Mesothelial cell of epicardium (in vitro differentiated cells): ENCODE measurements at regions not wholly inside any gene's neighbourhood (a gene's known extent, or its start where the extent isn't known, plus 50 kb on each side); places are given as distances from the start of the nearest gene placed in this dataset.

Experiments
- DNase-seq, 2 experiments: peaks; one replicate each; pipeline ENCODE4 v3.0.0; 2021; ENCODE audit warnings: low spot score in 2 of 2; ENCODE audit not compliant: unreplicated experiment in 2 of 2
- H3K27ac Mint-ChIP-seq: 2 replicates; pipeline ENCODE4 v1.8.0; 2021; ENCODE audit warnings: mixed read lengths
- H3K27me3 Mint-ChIP-seq: 2 replicates; pipeline ENCODE4 v1.8.0; 2021; ENCODE audit warnings: low read depth, mixed read lengths
- H3K36me3 Mint-ChIP-seq: 2 replicates; pipeline ENCODE4 v1.8.0; 2021; ENCODE audit warnings: mixed read lengths
- H3K4me1 Mint-ChIP-seq: 2 replicates; pipeline ENCODE4 v1.8.0; 2021; ENCODE audit warnings: mixed read lengths
- H3K4me3 Mint-ChIP-seq: 2 replicates; pipeline ENCODE4 v1.8.0; 2021; ENCODE audit warnings: mild to moderate bottlenecking, moderate library complexity, mixed read lengths
- H3K9me3 Mint-ChIP-seq: 2 replicates; pipeline ENCODE4 v1.8.0; 2021; ENCODE audit warnings: mixed read lengths
- TF ChIP-seq, protein P1 (sequence below): fragments of 200-600 bp; sonication (generic); IDR thresholded peaks from one replicate; pipeline ENCODE4 v1.5.0; 2021; ENCODE audit warnings: antibody characterized with exemption; ENCODE audit not compliant: unreplicated experiment

DNA sequence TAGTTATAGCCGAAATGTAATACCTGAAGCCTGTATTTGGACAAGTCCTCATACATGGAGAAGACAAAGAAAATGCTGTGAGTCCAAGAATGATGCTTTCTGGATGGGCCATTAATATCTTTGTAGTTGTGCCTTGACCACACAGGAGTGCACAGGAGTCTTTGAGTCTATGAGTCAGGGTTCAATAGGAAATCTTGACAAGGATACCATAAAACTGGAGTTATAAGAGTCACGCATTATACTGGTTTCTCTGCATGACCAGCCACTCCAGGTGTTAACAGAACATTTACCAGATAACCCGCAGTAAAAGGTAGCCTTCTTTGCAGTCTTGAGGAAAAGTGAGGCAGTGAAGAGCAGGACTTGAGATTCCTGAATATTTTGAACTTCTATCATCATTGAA is 464.6 kb upstream of the PKN2 start:
- TF ChIP-seq, protein P1, sequence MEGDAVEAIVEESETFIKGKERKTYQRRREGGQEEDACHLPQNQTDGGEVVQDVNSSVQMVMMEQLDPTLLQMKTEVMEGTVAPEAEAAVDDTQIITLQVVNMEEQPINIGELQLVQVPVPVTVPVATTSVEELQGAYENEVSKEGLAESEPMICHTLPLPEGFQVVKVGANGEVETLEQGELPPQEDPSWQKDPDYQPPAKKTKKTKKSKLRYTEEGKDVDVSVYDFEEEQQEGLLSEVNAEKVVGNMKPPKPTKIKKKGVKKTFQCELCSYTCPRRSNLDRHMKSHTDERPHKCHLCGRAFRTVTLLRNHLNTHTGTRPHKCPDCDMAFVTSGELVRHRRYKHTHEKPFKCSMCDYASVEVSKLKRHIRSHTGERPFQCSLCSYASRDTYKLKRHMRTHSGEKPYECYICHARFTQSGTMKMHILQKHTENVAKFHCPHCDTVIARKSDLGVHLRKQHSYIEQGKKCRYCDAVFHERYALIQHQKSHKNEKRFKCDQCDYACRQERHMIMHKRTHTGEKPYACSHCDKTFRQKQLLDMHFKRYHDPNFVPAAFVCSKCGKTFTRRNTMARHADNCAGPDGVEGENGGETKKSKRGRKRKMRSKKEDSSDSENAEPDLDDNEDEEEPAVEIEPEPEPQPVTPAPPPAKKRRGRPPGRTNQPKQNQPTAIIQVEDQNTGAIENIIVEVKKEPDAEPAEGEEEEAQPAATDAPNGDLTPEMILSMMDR: no peak
- no peak overlapping the region for H3K4me3 Mint-ChIP-seq
- peaks cover 8% of the 10 kb centered on the region for H3K9me3 Mint-ChIP-seq

DNA sequence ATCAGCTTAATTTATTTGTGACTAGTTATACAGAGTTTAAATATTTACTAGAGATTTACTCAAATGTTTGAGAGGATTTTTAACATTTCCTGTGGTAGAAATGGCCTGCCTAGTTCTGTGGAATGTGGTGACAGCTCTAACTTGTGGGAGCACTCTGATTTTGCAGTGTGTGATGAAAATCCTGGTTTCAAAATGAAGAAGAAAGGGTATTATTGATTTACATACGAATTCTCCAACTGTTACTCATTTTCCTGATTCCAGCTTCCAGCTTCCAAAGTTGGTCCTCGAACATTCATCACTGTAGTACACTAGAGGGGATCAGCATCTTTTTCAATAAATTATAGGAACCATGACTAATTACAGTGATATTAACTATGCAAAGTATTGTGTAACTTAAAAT is 462.7 kb upstream of the PKN2 start:
- Mint-ChIP-seq H3K4me3 (no peak overlapping the region), H3K9me3 (peaks cover 2% of the 10 kb centered on the region), H3K27ac (no peak overlapping the region), H3K36me3 (no peaks in the 10 kb centered on the region), H3K27me3 (peaks cover 10% of the 10 kb centered on the region), H3K4me1 (no peaks in the 10 kb centered on the region)
- TF ChIP-seq, protein P1: no peak
- no peak for DNase-seq

More for the DNA sequence above, 464.6 kb upstream of the PKN2 start:
- H3K36me3 Mint-ChIP-seq: no peaks in the 10 kb centered on the region
- H3K27ac Mint-ChIP-seq: no peak overlapping the region
- H3K4me1 Mint-ChIP-seq: no peaks in the 10 kb centered on the region
- DNase-seq: no peak
- H3K27me3 Mint-ChIP-seq: peaks cover 10% of the 10 kb centered on the region

DNA sequence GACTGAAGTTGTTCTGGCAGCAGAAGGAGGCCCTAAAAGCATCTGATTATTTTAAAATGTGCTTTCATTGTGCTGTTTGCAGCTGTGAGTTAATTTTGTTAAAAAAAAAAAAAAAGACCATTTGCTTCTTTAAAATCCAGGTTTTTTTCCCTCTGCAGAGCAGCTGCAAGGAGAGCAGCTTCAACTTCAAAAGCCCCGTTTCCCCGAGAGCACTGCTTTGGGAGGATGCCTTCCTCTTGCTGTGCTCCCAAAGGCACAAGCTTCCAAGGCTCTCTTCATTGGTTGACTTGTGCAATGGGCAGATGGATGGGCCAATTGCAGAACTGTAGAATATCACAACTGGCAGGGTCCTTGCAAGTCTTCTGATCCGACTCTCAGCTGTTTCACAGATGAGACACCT is 459.2 kb upstream of the PKN2 start:
- Mint-ChIP-seq H3K9me3 (no peaks in the 10 kb centered on the region), H3K4me1 (peaks cover 3% of the 10 kb centered on the region), H3K27me3 (peaks cover 2% of the 10 kb centered on the region), H3K27ac (no peak overlapping the region), H3K4me3 (no peak overlapping the region), H3K36me3 (no peaks in the 10 kb centered on the region)
- TF ChIP-seq, protein P1: no peak
- DNase-seq: no peak

DNA sequence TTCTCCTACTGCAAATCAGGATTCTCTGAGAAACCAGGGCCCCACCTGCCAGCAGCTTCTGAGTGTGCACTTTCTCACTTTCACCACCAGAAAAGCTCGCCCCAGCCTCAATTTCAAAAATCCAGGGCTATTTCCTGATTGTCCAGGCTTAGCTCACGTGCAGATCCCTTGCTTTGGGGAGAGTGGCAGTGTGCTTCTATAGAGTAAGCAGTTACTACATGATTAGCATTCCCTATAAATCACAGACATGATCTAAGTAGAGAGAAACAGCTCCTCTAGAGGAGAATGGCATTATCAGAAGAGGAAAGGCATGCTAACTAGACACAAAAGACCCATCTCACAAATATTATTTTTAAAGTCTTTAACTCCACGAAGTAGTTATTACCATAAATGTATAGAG is 456.0 kb upstream of the PKN2 start:
- Mint-ChIP-seq H3K27ac (no peak overlapping the region), H3K36me3 (no peaks in the 10 kb centered on the region), H3K4me1 (peaks cover 3% of the 10 kb centered on the region), H3K4me3 (no peak overlapping the region), H3K27me3 (no peaks in the 10 kb centered on the region), H3K9me3 (no peaks in the 10 kb centered on the region)
- no peak for DNase-seq
- TF ChIP-seq, protein P1: no peak

DNA sequence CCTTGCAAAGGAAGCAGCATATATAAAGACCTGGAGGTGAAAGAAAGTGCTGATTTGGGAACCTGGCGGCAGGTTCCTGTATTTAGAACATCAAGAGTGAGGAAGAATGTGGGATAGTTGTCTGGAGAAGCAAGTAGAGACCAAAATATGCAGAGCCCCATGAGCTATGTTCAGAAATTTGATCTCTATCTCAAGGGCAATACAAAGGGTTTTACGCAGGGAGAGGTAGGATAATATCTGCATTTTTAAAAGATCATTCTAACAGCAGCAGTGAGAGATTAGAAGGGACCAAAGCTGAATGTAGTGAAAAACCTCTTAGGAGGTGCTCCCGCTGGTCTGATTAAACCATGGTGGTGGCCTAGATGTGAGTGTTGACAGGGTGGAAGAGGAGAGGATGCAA is 453.9 kb upstream of the PKN2 start:
- no peaks in the 10 kb centered on the region for H3K36me3 Mint-ChIP-seq
- H3K4me1 Mint-ChIP-seq: peaks cover 3% of the 10 kb centered on the region
- H3K27ac Mint-ChIP-seq: no peak overlapping the region
- no peak for DNase-seq
- H3K4me3 Mint-ChIP-seq: no peak overlapping the region
- H3K27me3 Mint-ChIP-seq: no peaks in the 10 kb centered on the region
- TF ChIP-seq, protein P1: no peak
- no peaks in the 10 kb centered on the region for H3K9me3 Mint-ChIP-seq

DNA sequence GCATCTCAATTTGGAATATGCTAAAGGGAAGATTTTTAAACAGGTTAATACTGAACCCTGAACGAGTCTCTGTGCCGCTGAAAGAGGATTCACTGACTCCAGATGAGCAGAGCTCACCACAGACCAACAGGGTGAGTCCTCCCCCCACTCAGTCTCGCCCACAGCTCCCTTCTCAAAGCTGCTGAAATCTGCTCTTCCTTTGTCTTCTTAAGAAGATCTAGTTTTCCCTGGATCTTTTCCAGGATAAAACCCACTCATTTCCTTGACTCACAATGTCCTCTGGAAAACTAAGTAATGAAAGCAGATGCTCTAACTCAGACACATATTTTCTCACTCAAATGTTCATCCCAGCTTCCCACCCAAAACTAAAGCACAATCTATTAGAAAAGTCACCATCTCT is 447.0 kb upstream of the PKN2 start:
- Mint-ChIP-seq H3K27ac (peak overlapping the region; percentile 6), H3K36me3 (peaks cover 2% of the 10 kb centered on the region), H3K27me3 (no peaks in the 10 kb centered on the region), H3K4me3 (no peak overlapping the region), H3K9me3 (peaks cover 14% of the 10 kb centered on the region), H3K4me1 (no peaks in the 10 kb centered on the region)
- DNase-seq: no peak
- TF ChIP-seq, protein P1: no peak
